Endodermal cell (in vitro differentiated cells): ENCODE measurements at regions not wholly inside any gene's neighbourhood (a gene's known extent, or its start where the extent isn't known, plus 50 kb on each side); places are given as distances from the start of the nearest gene placed in this dataset.
A peak's percentile ranks its signal among the peaks of the same experiment; 100 is the strongest.

Experiments
- DNase-seq: peaks from one replicate; pipeline ENCODE4 v3.0.0-alpha.2; 2017
- H3K27ac ChIP-seq: 2 replicates; pipeline ENCODE4 v1.5.1; 2013; ENCODE audit warnings: mild to moderate bottlenecking, low read depth, low read length, moderate library complexity
- H3K27me3 ChIP-seq: 2 replicates; pipeline ENCODE4 v1.6.1; 2013; ENCODE audit warnings: mild to moderate bottlenecking, low read length, moderate library complexity; ENCODE audit not compliant: insufficient read depth, control insufficient read depth, poor library complexity, severe bottlenecking
- H3K36me3 ChIP-seq: 2 replicates; pipeline ENCODE4 v1.7.0; 2013; ENCODE audit warnings: mild to moderate bottlenecking, low read length, moderate library complexity; ENCODE audit not compliant: control insufficient read depth, insufficient read depth
- H3K4me1 ChIP-seq: one replicate; pipeline ENCODE4 v1.7.0; 2013; ENCODE audit warnings: low read length; ENCODE audit not compliant: control insufficient read depth, insufficient read depth
- H3K4me3 ChIP-seq: 2 replicates; pipeline ENCODE4 v1.5.1; 2013; ENCODE audit warnings: mild to moderate bottlenecking, low read length, moderate library complexity
- H3K9ac ChIP-seq: 2 replicates; pipeline ENCODE4 v1.6.1; 2013; ENCODE audit warnings: mild to moderate bottlenecking, low read length, moderate library complexity; ENCODE audit not compliant: poor library complexity, severe bottlenecking; ENCODE audit errors: extremely low read depth
- H3K9me3 ChIP-seq: 2 replicates; pipeline ENCODE4 v1.6.1; 2013; ENCODE audit warnings: mild to moderate bottlenecking, low read length, moderate library complexity; ENCODE audit not compliant: control insufficient read depth
- H3K27ac Mint-ChIP-seq: 2 replicates; pipeline ENCODE4 v1.8.0; 2020; ENCODE audit warnings: mixed read lengths
- H3K27me3 Mint-ChIP-seq: 2 replicates; pipeline ENCODE4 v1.8.0; 2021; ENCODE audit warnings: mild to moderate bottlenecking, mixed read lengths; ENCODE audit not compliant: insufficient read depth
- H3K36me3 Mint-ChIP-seq: 2 replicates; pipeline ENCODE4 v1.8.0; 2020; ENCODE audit warnings: low read depth, mixed read lengths
- H3K4me1 Mint-ChIP-seq: 2 replicates; pipeline ENCODE4 v1.8.0; 2020; ENCODE audit warnings: mixed read lengths
- H3K4me3 Mint-ChIP-seq: 2 replicates; pipeline ENCODE4 v1.8.0; 2020; ENCODE audit warnings: mild to moderate bottlenecking, moderate library complexity, mixed read lengths
- H3K9me3 Mint-ChIP-seq: 2 replicates; pipeline ENCODE4 v1.8.0; 2020; ENCODE audit warnings: mild to moderate bottlenecking, mixed read lengths
- CTCF ChIP-seq: fragments of 200-600 bp; sonication (generic); conservative IDR thresholded peaks from 2 replicates; pipeline ENCODE4 v1.5.0; 2021; ENCODE audit warnings: antibody characterized with exemption, mild to moderate bottlenecking
- WGBS, 2 experiments: methylation state at CpG; one replicate each; pipeline versions ENCODE4 v1.1.5 to v1.1.7; 2013; ENCODE audit warnings: missing lambda C conversion rate in 2 of 2, mixed read lengths in 1 of 2; ENCODE audit not compliant: insufficient coverage in 1 of 2, insufficient read length in 1 of 2; 5-methylcytosine and 5-hydroxymethylcytosine counted together

- Histone ChIP-seq H3K9me3 (no peaks in the 10 kb centered on the region), H3K4me3 (no peak overlapping the region), H3K9ac (no peak overlapping the region), H3K4me1 (no peaks in the 10 kb centered on the region), H3K27ac (no peak overlapping the region), H3K27me3 (no peaks in the 10 kb centered on the region), H3K36me3 (no peaks in the 10 kb centered on the region)
- no peaks in the 10 kb centered on the region for H3K9me3 Mint-ChIP-seq
- no peaks in the 10 kb centered on the region for H3K27me3 Mint-ChIP-seq
- DNase-seq, result no peak
- H3K4me3 Mint-ChIP-seq, result no peak overlapping the region
- 81% methylated on average over 3 of the region's 3 CpGs for WGBS, 2 experiments
- H3K36me3 Mint-ChIP-seq, result peaks cover 3% of the 10 kb centered on the region
- TF ChIP-seq CTCF, result no peak
- no peak overlapping the region for H3K27ac Mint-ChIP-seq
- peaks cover 9% of the 10 kb centered on the region for H3K4me1 Mint-ChIP-seq
Measured at GRCh38 chr22:25494774-25495173, 69.7 kb upstream of the GRK3 start.

GRCh38 chr22:25495285-25495684 lies 69.2 kb upstream of the GRK3 start:
- no peak overlapping the region for H3K9ac ChIP-seq
- no peaks in the 10 kb centered on the region for H3K9me3 Mint-ChIP-seq
- no peak overlapping the region for H3K4me3 ChIP-seq
- H3K9me3 ChIP-seq, result no peaks in the 10 kb centered on the region
- no CpG with 5 or more reads among the region's 1 CpG for WGBS, 2 experiments
- TF ChIP-seq CTCF, result no peak
- H3K4me3 Mint-ChIP-seq, result no peak overlapping the region
- H3K4me1 ChIP-seq, result no peaks in the 10 kb centered on the region
- H3K27ac Mint-ChIP-seq, result peak overlapping the region; percentile 49
- H3K4me1 Mint-ChIP-seq, result peaks cover 9% of the 10 kb centered on the region
- no peaks in the 10 kb centered on the region for H3K36me3 Mint-ChIP-seq
- H3K27me3 Mint-ChIP-seq, result no peaks in the 10 kb centered on the region
- no peak for DNase-seq
- H3K36me3 ChIP-seq, result no peaks in the 10 kb centered on the region
- no peak overlapping the region for H3K27ac ChIP-seq
- no peaks in the 10 kb centered on the region for H3K27me3 ChIP-seq

GRCh38 chr22:25496396-25497064 lies 67.9 kb upstream of the GRK3 start:
- Mint-ChIP-seq H3K27ac (no peak overlapping the region), H3K4me3 (no peak overlapping the region), H3K27me3 (no peaks in the 10 kb centered on the region), H3K9me3 (no peaks in the 10 kb centered on the region), H3K4me1 (peaks cover 10% of the 10 kb centered on the region), H3K36me3 (no peaks in the 10 kb centered on the region)
- TF ChIP-seq CTCF, result no peak
- H3K4me3 ChIP-seq, result no peak overlapping the region
- no peaks in the 10 kb centered on the region for H3K36me3 ChIP-seq
- H3K27me3 ChIP-seq, result no peaks in the 10 kb centered on the region
- no peak for DNase-seq
- H3K9me3 ChIP-seq, result no peaks in the 10 kb centered on the region
- no peaks in the 10 kb centered on the region for H3K4me1 ChIP-seq
- no peak overlapping the region for H3K27ac ChIP-seq
- 92 to 94% methylated on average over 3 to 4 of the region's 4 CpGs for WGBS, 2 experiments
- no peak overlapping the region for H3K9ac ChIP-seq
